NCI-H187 treated with DMSO at 0.1 percent for 48 hours (cell line): ENCODE measurements at regions not wholly inside any gene's neighbourhood (a gene's known extent, or its start where the extent isn't known, plus 50 kb on each side); places are given as distances from the start of the nearest gene placed in this dataset.
"Not testable (repeated sequence)": the region's sequence is repeated elsewhere in the genome, so short reads cannot be mapped to it uniquely, and the experiment has no call there.

Source experiments
- DNase-seq: peaks from one replicate; lab custom pipeline; 2025; lab: John Stamatoyannopoulos, UW

DNA sequence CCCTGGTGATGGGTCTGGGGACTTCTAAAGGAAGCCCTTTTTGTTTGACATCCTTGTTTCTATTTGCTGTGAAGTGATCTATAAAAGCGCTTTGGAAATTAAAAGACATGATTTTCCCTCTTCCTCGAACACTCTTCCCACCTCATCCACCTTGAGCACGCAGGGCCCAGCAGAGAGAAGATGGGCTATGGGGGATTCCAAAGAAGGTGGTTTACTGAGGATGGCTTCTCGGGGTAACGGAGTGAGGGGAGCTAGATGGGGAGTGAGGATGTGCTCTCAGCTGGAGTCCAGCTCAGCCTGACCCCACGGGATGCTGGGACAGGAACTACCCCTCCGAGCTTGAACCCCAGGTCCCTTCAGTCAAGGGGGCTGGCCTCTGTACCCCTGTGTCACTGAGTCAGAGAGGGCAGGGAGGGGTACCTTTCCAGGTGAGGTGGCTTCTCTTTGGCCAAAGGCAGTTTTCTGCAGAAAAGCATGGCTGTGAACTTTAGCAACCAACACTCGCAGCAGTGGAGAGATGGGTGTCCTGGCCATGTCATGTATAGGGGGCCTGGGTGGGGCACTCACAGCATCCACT lies 180.7 kb upstream of the SMAD3 start:
- no peak for DNase-seq

DNA sequence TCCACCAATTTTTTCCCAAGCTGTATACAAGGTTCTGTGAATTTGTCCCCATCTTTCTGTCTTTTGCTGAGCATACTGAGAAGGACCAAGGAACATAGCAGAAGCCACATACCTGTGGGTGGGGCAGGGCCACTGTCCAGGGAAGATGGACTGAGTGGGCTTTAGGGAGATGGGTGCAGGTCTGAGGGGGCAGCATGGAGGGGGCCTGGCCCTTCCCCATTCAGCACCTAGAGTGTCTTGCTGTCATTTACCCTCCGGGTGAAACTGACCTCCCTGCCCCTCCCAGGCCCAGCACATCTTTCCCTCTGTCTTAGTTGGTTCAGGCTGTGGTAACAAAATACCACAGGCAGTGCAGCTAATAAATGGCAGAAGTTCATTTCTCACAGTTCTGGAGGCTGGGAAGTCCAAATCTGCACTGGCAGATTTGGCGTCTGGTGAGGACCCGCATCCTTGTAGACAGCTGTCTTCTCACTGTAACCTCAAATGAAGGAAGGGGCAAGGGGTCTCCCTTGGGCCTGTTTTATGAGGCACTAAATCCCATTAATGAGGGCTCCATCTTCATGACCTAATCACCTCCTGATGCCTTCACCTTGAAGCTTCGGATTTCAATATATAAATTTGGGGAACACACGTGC lies 180.0 kb upstream of the SMAD3 start:
- DNase-seq = no peak

DNA sequence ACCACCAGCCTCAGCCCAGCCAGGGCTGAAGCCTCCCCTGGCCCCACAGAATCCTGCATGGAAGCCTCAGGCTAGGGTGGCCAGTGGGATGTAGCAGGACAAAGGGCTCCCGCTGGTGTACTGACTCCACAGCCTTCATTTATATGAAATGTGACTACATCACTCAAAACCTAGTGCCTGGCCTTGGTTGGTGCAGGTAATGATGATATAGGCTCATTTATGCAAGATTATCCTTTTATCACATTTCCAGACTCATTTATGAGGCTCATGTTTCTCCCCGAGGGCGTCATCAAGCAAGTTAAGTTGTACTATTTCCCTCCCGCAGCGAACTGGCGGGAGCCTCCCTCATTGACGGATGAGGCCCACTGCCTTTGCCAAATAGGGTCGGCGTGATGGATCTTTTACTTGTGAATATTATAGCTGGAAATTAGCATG lies 179.1 kb upstream of the SMAD3 start:
- no peak for DNase-seq

DNA sequence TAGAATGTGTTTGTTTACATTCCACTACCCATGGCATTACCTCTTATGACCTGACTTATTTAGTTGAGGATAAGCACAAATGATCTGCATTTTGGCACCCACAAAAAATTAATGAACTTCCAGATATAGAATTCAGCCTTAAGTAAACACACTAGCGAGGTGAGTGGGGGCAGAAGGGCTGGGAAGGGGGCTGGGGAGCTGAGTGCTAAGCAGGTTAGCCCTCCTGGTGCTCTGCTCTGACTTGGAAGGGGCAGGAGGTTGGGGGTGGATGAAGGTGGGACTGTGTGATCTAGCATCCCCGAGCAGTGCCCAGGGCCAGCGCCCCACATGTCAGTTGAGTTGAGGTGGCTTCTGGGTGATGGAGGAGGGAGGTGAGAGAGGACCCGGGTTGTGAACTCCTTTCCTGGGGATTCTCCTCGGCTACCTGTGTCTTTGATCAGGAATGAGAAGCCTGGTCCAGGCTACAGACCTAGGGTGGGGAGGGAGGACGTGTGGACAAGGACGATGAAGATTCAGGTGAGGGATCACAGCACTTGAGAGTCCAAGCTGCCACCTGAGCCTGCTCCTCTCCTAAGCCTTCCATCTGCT lies 178.6 kb upstream of the SMAD3 start:
- DNase-seq = no peak

DNA sequence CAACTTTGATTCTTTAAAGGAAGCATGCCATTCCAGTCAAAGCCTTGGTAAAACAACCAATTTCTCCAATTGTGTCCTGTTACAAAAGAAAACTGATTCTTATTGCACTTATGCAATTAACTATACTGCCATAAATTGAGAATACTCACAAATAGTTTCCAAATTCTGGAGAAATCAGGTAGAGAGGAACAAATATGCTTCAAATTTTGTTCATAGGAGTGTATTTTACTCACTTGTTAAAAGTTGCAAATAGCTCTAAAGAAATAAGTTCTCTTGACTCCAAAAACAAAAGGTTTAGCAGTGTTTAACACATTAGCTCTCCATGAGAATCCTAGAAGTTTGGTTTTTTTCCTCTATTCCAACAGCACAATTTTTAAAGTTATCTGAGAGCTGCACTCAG lies 176.1 kb upstream of the SMAD3 start:
- DNase-seq = not testable (repeated sequence)

DNA sequence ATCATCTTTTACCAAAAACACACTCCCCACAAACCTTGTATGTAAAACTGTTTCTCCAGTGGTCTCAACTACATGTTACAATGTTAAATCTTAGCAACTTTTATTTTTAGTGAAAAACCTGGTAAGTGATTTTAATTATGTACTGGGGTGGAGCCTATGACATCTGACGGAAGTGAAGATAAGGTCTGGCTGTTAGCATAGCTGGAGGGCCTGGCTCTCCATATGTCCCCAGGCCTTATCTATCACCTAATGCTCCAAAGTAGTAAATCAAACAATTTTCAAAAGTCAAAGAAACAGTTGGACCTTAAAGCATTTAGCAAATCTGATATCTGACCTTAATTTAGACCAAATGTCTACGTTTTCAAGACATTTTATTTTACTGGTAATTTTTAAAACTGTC lies 173.6 kb upstream of the SMAD3 start:
- no peak for DNase-seq

DNA sequence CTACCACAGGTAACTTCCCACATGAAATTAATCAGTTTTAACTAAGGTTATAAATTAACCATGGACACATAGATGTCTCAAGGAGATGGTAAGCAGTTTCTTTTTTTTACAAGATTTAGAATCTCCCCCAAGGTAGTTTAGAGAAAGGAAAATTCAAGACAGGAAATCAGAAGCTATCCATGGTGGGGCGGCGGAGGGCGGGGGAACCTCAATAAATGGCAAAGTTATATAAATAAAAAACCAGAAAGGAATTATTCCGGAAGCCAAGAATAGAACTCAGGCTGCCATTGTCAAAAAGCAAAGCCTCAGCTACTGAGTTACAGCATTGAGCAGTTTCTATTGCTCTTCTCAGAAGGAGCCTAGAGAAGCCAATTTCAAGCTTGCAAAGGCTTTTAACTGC lies 172.1 kb upstream of the SMAD3 start:
- no peak for DNase-seq

DNA sequence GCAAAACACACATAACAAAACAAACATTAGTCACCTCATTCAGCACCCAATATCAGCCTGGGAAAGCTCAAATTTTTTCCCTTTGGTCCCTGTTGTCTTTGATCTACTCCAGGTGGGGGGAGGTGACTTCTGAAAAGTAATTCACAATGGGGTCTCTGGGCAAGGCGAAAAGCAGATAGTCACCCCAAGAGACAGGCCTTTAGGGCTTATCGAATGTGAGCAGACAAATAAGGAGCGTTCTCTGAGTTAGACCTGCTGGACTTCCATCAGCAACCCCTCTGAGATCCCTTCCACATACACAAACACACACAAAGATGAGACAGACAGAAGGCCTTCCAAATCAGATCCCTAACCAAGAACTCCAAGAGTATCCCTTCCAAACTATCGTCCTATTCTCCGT lies 171.0 kb upstream of the SMAD3 start:
- DNase-seq = no peak

DNA sequence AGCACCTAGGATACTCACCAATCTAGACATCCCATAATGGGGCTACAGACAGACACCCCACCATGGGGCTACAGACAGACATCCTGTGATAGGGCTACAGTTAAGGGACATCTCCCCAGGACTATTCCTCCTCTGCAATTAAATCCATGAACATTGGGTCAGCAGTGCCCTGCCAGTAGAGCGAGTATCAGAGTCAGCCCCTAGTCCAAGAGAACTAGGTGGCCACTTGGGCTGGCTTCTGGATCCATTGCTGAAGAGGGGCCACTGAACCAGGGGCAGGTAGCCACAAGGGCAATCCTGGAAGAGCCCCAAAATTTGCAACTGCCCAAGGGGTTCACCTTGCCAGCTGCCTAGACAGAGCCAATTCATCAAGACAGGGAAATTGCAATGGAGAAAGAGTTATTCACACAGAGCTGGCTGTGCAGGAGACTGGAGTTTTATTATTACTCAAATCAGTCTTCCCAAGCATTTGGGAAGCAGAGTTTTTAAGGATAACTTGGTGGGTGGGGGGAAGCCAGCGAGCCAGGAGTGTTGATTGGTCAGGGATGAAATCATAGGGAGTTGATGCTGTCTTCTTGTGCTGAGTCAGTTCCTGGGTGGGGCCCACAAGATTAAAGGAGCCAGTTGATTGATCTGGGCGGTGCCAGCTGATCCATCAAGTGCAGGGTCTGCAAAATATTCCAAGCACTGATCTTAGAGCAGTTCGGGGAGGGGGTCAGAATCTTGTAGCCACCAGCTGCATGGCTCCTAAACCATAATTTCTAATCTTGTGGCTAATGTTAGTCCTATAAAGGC lies 170.2 kb upstream of the SMAD3 start:
- no peak for DNase-seq

DNA sequence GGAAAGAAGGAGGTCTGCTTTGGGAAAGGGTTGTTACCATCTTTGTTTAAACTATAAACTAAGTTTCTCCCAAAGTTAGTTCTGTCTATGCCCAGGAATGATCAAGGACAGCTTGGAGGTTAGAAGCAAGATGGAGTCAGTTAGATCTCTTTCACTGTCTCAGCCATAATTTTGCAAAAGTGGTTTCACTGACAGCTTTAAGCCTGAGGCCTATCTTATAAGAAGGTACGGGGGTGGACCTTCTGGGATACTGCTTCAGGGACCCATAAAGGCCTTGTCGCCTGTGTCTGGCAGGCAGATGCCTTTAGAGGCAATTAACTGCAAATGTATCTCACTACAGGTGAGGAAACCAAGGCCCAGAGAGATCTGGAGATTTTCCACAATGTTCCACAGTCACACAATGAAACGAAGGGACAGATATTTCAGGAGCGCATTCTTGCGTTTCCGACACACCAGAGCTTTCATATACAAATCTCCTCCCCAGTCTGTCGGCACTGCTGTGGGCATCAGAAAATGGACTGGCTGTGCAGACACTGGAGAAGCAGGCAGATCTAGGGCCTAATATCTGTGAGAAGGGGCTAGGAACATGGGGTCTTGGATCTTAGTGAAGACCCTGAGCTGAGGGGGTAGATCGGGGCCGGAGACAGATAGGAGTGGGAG lies 169.5 kb upstream of the SMAD3 start:
- DNase-seq = no peak

DNA sequence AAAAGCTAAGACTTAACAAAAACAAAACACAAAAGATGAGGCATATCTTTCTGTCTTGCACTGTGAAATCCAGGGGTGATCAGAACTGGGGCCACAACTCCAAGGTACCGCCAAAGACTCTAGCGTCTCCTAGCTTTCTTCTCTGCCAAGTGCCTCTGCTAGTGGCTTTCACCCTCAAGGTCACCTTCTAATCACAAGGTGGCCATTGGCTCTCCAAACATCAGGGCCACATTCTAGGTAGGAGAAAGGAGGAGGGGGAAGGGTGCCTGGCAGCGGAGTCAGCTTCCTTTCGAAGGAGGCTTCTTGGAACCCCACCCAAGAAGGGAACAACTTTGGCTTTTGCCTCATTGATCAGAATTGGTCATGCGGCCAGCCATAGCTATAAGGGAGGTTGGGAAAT lies 168.8 kb upstream of the SMAD3 start:
- no peak for DNase-seq

DNA sequence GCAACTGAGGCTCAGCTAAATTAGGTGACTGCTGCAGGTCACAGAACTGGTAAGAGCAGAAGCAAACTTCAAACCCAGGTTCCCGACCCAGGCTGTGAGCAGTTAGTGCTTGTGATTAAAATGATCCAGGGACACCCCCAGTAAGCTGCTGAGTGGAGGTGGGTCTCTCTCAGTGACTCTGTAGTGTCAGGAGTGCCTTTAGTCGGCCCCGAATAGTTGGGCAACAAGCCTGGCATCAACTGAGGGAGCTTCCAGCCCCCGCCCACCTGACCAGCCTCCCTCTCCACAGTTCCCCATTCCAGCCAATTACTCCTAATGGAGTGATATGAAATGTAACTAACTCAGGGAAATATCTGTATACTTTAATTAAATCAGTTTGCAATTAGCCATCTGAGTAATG lies 168.0 kb upstream of the SMAD3 start:
- DNase-seq = no peak

DNA sequence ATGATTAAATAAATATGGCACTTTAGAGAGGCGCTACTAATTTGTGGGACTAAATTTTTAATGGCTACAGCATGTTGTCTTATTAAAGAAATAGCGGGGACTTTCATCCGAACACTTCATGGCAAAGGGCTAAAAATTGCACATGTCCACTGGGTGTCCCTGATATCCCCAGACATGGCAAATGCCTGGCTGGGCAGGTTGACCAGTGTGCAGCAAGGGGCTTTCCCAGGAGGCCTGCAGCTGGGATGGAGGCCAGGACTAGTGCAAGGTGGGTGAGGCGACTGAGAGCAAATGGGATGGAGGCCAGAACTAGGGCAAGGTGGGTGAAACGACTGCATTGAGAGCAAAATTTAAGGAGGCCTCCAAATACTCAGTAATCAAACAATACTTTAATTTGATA lies 167.4 kb upstream of the SMAD3 start:
- DNase-seq = no peak

DNA sequence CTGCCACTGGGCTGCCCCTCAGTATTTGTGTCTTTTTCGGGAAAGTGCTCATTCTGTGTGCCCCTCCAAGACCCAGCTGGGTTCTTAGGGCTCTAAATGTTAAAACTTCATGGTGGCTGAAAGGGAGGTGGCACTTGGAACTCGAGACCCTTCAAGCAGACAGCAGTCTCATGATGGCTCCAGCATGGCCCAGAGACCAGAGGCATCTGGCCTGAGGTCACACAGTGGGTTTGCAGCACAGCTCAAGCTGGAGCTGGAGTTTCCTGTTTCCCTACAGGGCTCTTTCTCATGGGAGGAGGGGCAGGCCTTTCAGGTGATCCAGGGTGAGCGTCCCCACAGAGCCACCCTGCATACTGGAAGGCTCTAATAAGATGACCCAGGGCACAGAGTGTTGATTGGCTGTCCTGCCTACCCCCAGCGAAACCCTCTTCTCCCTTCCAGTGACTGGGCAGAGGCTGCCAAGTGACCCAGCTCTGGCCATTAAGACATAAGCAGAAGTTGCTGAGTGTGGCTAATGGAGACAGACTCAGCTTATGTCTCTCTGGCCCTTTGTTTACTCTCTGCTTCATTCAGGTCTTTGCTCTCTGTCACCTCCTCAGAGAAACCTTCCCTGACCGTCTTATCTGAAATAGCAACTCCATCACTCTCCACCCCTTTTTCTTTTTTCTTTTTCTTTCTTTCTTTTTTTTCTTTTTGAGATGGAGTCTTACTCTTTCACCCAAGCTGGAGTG lies 166.6 kb upstream of the SMAD3 start:
- DNase-seq = no peak

DNA sequence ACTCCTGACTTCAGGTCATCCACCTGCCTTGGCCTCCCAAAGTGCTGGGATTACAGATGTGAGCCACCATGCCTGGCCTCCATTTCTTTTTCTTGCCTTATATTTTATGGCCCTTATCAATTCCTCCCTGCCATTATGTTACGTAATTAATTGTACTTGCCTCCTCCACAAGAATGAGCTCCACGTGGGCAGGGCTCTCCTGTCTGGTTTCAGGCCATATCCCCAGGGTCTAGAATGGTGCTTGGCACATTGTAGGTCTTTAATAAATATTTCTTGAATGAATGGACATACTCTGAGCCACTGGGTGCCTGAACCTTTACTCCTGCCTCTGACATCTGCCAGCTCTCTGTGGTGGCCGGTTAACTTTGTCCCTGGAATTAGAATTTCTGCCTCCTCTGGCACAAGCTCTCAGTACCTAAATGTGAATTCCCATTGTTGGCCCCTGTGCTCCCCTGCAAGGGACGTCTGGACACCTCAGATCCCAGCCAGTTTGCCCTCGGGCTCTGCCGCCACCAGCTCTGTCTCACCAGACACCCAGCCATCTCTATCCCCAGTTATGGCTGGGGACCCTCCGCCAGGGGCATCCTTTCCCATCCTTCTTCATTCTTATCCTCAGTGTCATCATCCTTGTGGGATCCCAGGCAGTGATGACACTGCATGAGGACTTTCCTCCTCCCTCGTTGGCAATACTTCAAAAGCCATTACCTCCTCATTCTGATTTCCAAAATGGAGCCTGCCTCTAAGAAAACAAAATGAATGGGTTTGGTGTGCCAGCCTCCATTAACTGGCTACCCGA lies 165.6 kb upstream of the SMAD3 start:
- DNase-seq = no peak

DNA sequence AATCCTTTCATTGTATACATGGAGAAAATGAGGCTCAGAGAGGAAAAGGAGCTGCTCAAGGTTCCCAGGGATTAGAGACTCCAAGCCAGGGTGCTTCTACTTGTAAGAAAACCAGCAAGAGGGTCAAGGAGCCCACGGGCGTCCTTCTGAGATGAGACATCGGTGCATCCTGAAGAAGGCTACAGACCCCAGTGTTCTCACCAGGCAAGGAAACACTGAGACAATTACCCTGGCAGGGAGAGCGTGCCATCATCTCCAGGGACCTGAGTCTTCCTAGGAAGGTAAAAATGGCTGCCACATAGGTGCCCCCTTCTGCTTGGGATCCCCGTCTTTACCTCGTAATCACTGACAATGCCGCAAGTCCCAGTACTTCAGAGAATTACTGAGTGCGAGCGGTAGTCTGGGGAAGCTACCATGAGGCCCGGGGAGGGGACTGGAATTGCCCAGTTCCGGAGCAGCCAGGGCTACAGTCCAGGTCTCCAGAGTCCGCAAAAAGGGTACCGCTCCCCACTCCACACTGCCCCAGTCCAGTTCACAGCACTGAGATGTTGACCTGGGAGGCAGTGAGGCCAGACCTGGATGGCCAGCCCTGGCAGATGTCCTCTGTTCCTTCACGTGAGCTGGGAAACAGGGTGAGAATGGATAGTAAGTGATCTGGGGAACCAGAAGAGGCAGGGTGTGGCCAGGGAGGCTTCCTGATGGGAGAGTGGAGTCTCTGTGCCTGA lies 164.7 kb upstream of the SMAD3 start:
- no peak for DNase-seq

DNA sequence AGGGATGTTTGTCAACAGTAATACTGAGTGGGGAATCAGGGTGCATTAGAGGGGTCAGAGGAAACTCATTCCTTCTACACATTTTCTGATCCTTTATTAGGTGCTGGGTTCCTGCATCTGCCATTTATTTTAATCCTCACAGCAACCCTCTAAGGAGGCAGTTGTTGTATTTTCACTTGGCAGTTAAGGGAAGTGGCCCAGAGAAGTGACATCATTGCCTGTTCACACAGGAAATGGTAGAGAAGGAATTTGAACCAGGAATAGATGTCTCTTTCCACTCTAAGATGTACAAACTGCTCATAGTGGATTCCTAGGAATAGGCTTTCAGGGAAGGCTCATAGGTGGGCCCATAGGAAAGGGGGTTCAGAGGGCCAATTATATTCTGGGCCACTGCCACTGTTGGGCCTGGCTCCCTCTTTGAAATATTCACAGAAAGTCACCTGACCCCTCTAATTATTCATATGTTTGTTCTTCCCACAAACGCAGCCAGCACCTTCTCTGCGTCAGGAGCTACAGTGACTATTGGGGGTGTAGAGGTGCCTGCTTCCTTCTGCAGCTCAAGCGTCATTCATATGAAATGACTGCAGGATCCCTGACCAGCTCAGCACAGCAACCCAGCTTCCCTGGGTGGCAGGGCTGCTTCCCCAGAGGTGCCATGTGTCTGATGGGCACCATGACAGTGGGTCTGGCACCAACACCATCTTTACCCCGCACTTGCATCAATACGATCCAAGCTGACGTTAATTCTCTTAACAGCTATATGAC lies 163.9 kb upstream of the SMAD3 start:
- no peak for DNase-seq

DNA sequence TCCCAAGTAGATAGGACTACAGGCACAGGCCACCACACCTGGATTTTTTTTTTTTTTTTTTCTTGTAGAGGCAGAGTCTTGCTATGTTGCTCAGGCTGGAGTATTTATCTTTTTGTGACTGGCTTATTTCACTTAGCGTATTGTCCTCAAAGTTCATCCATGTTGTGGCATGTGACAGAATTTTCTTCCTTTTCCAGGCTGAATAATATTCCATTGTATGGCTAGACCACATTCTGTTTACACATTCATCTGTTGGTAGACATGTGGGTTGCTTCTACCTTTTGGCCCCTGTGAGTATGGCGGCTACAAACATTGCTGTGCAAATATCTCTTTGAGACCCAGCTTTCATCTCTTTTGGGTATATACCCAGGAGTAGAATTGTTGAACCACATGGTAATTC lies 160.2 kb upstream of the SMAD3 start:
- no peak for DNase-seq

DNA sequence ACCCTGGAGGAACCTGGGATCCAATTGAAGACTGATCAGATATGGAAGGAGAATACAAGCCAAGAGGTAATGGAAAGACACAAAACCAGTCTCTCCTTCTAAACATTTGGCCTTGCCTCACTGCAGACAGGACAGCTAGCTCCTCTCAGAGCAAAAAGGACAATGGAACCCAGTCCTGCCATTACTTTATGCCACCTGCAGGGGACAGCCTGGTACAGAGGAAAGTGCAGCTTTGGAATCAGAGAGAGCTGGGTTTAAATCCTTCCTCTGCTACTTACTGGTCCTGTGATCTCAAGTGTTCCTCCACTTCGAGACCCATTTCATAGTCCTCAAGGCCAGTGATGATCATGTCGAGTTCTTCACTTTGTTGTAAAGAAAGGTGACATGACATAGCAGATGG lies 159.4 kb upstream of the SMAD3 start:
- no peak for DNase-seq
